ENCODE measurements at regions not wholly inside any gene's neighbourhood (a gene's known extent, or its start where the extent isn't known, plus 50 kb on each side); places are given as distances from the start of the nearest gene placed in this dataset.
A peak's percentile ranks its signal among the peaks of the same experiment; 100 is the strongest.

- TF ChIP-seq PRDM2 (tag by site-specific recombination; IDR thresholded peaks at IDR 0.05; ENCODE audit: borderline replicate concordance) (no peak), ZBTB44 (tag by site-specific recombination; IDR thresholded peaks at IDR 0.05) (peak; percentile 96), ZNF335 (tag by site-specific recombination; conservative IDR thresholded peaks at IDR 0.05) (peak; percentile 49), ZNF426 (tag by site-specific recombination; IDR thresholded peaks at IDR 0.05) (no peak)
These were observed 296.6 kb downstream of the PTPRC start (continued) for GRCh38 chr1:198935306-198935921.

- Histone ChIP-seq H3K27ac (ENCODE audit: extremely low read depth, low read depth, low read length) (peak overlapping the region; percentile 81), H3K4me3 (ENCODE audit: low read depth, low read length) (peak overlapping the region; percentile 86), H3K36me3 (ENCODE audit: control insufficient read depth in 2 of 2, insufficient read depth in 1 of 2, low read length in 2 of 2) (no peaks in the 10 kb centered on the region), H3K9me3 (ENCODE audit: control insufficient read depth, insufficient read depth, low read depth, low read length) (no peaks in the 10 kb centered on the region), H3K4me1 (ENCODE audit: control insufficient read depth, insufficient read depth, low read length) (peaks cover 17% of the 10 kb centered on the region)
- CTCF ChIA-PET = interaction anchor here (0.6 to 1.1 kb wide), 5 partner anchors 15 to 176 kb away, joined by 3 to 5 read pairs (median 4); no protein-coding TSS in a partner anchor
- no peak for TF ChIP-seq ZNF214 (tag by site-specific recombination; IDR thresholded peaks at IDR 0.05; ENCODE audit: borderline replicate concordance)
- 0 out of 2 replicates have a peak, but pooled peaks have one; percentile 3 for TF ChIP-seq ZNF335 (tag by site-specific recombination; conservative IDR thresholded peaks at IDR 0.05)
- no peak for TF ChIP-seq ZFP3 (tag by site-specific recombination; IDR thresholded peaks at IDR 0.05; ENCODE audit: low read depth)
- TF ChIP-seq ZNF174 (tag by site-specific recombination; IDR thresholded peaks at IDR 0.05) = no peak
- TF ChIP-seq TRIM28 (IDR thresholded peaks at IDR 0.05; ENCODE audit: borderline replicate concordance, low read length) = 0 out of 2 replicates have a peak, but pooled peaks have one; percentile 4
- TF ChIP-seq IKZF3 (tag by site-specific recombination; IDR thresholded peaks at IDR 0.05) = 0 out of 2 replicates have a peak, but pooled peaks have one; percentile 17
- no peak for TF ChIP-seq BCL11A (tag by site-specific recombination; IDR thresholded peaks at IDR 0.05; ENCODE audit: low read depth)
- TF ChIP-seq ZXDB (tag by site-specific recombination; IDR thresholded peaks at IDR 0.05) = peak; percentile 16; the same call in 1 of the 2 replicates
- TF ChIP-seq GLIS1 (tag by site-specific recombination; IDR thresholded peaks at IDR 0.05) = peak; percentile 68
- TF ChIP-seq PRDM1 (tag by site-specific recombination; IDR thresholded peaks at IDR 0.05) = peak; percentile 91
- peak; percentile 83 for TF ChIP-seq MYNN (tag by site-specific recombination; IDR thresholded peaks at IDR 0.05; ENCODE audit: borderline replicate concordance)
- peak; percentile 62; the same call in 1 of the 2 replicates for TF ChIP-seq FEZF1 (tag by site-specific recombination; IDR thresholded peaks at IDR 0.05)
- peak; percentile 89 for TF ChIP-seq ZNF362 (tag by site-specific recombination; IDR thresholded peaks at IDR 0.05)
- no peak for TF ChIP-seq ZNF830 (tag by site-specific recombination; IDR thresholded peaks at IDR 0.05; ENCODE audit: low read depth)
- peak; percentile 8; the same call in 1 of the 2 replicates for TF ChIP-seq ZSCAN30 (tag by site-specific recombination; IDR thresholded peaks at IDR 0.05)
- POLR2A ChIA-PET = interaction anchor here (0.6 to 3.5 kb wide), 12 partner anchors 9 to 1805 kb away, joined by 3 to 12 read pairs (median 3); no protein-coding TSS in a partner anchor
These were observed 297.7 kb downstream of the PTPRC start for GRCh38 chr1:198936371-198937083.

All from HEK293 (cell line).